Trophoblast cell (in vitro differentiated cells and primary cell): ENCODE measurements at regions not wholly inside any gene's neighbourhood (a gene's known extent, or its start where the extent isn't known, plus 50 kb on each side); places are given as distances from the start of the nearest gene placed in this dataset.

Experiments
- DNase-seq, 2 donors: peaks; one replicate each; pipeline ENCODE4 v3.0.0-alpha.2; 2016
- H2AFZ ChIP-seq: 2 replicates; pipeline ENCODE4 v1.6.1; 2013; ENCODE audit warnings: low read length, moderate library complexity, mild to moderate bottlenecking; ENCODE audit not compliant: insufficient read depth, poor library complexity
- H2AK5ac ChIP-seq: 2 replicates; pipeline ENCODE4 v1.6.1; 2013; ENCODE audit warnings: mild to moderate bottlenecking, low read length
- H2BK120ac ChIP-seq: 2 replicates; pipeline ENCODE4 v1.6.1; 2013; ENCODE audit warnings: low read length, mild to moderate bottlenecking, moderate library complexity; ENCODE audit not compliant: insufficient read depth, poor library complexity
- H2BK12ac ChIP-seq: 2 replicates; pipeline ENCODE4 v1.6.1; 2013; ENCODE audit warnings: mild to moderate bottlenecking, low read length, moderate library complexity
- H2BK5ac ChIP-seq: 2 replicates; pipeline ENCODE4 v1.6.1; 2013; ENCODE audit warnings: low read length, low read depth, moderate library complexity, mild to moderate bottlenecking; ENCODE audit not compliant: poor library complexity
- H3K14ac ChIP-seq: 2 replicates; pipeline ENCODE4 v1.6.1; 2013; ENCODE audit warnings: mild to moderate bottlenecking, low read length
- H3K18ac ChIP-seq: 2 replicates; pipeline ENCODE4 v1.6.1; 2013; ENCODE audit warnings: mild to moderate bottlenecking, low read length
- H3K23ac ChIP-seq: 2 replicates; pipeline ENCODE4 v1.6.1; 2013; ENCODE audit warnings: low read length
- H3K27ac ChIP-seq: 2 replicates; pipeline ENCODE4 v1.5.1; 2013; ENCODE audit warnings: low read depth, mild to moderate bottlenecking, inconsistent platforms, low read length, moderate library complexity
- H3K27me3 ChIP-seq: 2 replicates; pipeline ENCODE4 v1.6.1; 2013; ENCODE audit warnings: inconsistent platforms, mild to moderate bottlenecking, low read length, moderate library complexity; ENCODE audit not compliant: insufficient read depth
- H3K36me3 ChIP-seq, 2 experiments: 1 replicate in 1 of 2; 2 replicates in 1 of 2; pipeline ENCODE4 v1.6.1; 2013; ENCODE audit warnings: low read length in 2 of 2, mild to moderate bottlenecking in 2 of 2, moderate library complexity in 1 of 2; ENCODE audit not compliant: insufficient read depth in 2 of 2, control insufficient read depth in 1 of 2
- H3K4ac ChIP-seq: 2 replicates; pipeline ENCODE4 v1.6.1; 2013; ENCODE audit warnings: low read depth, mild to moderate bottlenecking, low read length, moderate library complexity
- H3K4me1 ChIP-seq, 2 experiments: 1 replicate in 1 of 2; 2 replicates in 1 of 2; pipeline ENCODE4 v1.6.1; 2013; ENCODE audit warnings: low read length in 2 of 2, mild to moderate bottlenecking in 2 of 2, moderate library complexity in 1 of 2; ENCODE audit not compliant: insufficient read depth in 2 of 2, control insufficient read depth in 1 of 2
- H3K4me2 ChIP-seq: 2 replicates; pipeline ENCODE4 v1.6.1; 2013; ENCODE audit warnings: inconsistent platforms, mild to moderate bottlenecking, low read length, moderate library complexity
- H3K4me3 ChIP-seq: 2 replicates; pipeline ENCODE4 v1.5.1; 2013; ENCODE audit warnings: mild to moderate bottlenecking, low read depth, low read length, inconsistent platforms
- H3K79me1 ChIP-seq: one replicate; pipeline ENCODE4 v1.6.1; 2013; ENCODE audit warnings: low read length
- H3K79me2 ChIP-seq: 2 replicates; pipeline ENCODE4 v1.6.1; 2013; ENCODE audit warnings: low read length, mild to moderate bottlenecking; ENCODE audit not compliant: control insufficient read depth, insufficient read depth, poor library complexity
- H3K9ac ChIP-seq: 2 replicates; pipeline ENCODE4 v1.6.1; 2013; ENCODE audit warnings: mild to moderate bottlenecking, low read length
- H3K9me3 ChIP-seq: 2 replicates; pipeline ENCODE4 v1.6.1; 2013; ENCODE audit warnings: low read depth, mild to moderate bottlenecking, control low read depth, inconsistent platforms, low read length; ENCODE audit not compliant: insufficient read depth
- H4K12ac ChIP-seq: 2 replicates; pipeline ENCODE4 v1.6.1; 2013; ENCODE audit warnings: low read depth, mild to moderate bottlenecking, low read length, moderate library complexity
- H4K8ac ChIP-seq: 2 replicates; pipeline ENCODE4 v1.6.1; 2013; ENCODE audit warnings: low read depth, mild to moderate bottlenecking, low read length, moderate library complexity
- H4K91ac ChIP-seq: one replicate; pipeline ENCODE4 v1.6.1; 2013; ENCODE audit warnings: low read depth, mild to moderate bottlenecking, low read length, moderate library complexity
- WGBS: extraction: QIAGEN DNeasy Blood & Tissue Kit; methylation state at CpG from one replicate; pipeline ENCODE4 v1.1.7; 2013; ENCODE audit warnings: missing lambda C conversion rate; ENCODE audit not compliant: insufficient read length, insufficient coverage; ENCODE audit errors: extremely low coverage; 5-methylcytosine and 5-hydroxymethylcytosine counted together

DNA sequence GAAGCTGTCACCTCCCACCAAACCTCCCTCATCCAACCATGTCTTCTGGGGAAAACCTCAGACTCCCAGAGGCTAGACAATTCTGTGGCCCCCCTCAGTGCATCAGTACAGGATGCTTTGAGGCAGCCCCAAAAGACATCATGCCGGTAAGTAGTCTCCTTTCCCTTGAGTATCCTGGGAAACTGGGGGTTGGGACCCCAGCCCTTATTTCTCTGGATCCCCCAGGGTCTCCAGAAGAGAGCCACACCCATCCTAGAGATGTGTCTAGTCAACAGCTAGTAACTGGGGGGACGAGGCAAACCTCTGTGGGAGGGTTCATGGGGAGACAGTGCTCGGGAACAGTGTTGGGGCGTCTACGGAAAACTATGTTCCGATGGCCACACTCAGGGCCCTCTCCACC is 974.2 kb upstream of the TMEM132C start:
- Histone ChIP-seq H3K18ac (no peak overlapping the region), H2AFZ (no peak overlapping the region), H4K12ac (no peak overlapping the region), H3K27me3 (no peaks in the 10 kb centered on the region), H3K4me3 (no peak overlapping the region), H3K4me1 (no peaks in the 10 kb centered on the region), H2BK120ac (no peak overlapping the region), H3K36me3 (no peaks in the 10 kb centered on the region), H3K9ac (no peak overlapping the region), H3K79me2 (no peaks in the 10 kb centered on the region), H3K4me2 (no peak overlapping the region), H2BK12ac (no peak overlapping the region), H2BK5ac (no peak overlapping the region), H3K27ac (no peak overlapping the region), H3K4ac (no peak overlapping the region), H4K91ac (no peak overlapping the region), H3K23ac (no peak overlapping the region), H3K14ac (no peak overlapping the region), H3K79me1 (no peaks in the 10 kb centered on the region), H3K9me3 (peaks cover 2% of the 10 kb centered on the region), H4K8ac (no peak overlapping the region), H2AK5ac (no peak overlapping the region)
- WGBS = no CpG with 5 or more reads among the region's 6 CpGs
- DNase-seq = no peak

GRCh38 chr12:127293507-127294310 is 973.3 kb upstream of the TMEM132C start:
- Histone ChIP-seq H2AK5ac (no peak overlapping the region), H3K79me1 (no peaks in the 10 kb centered on the region), H2AFZ (no peak overlapping the region), H4K91ac (no peak overlapping the region), H3K9ac (no peak overlapping the region), H3K4ac (no peak overlapping the region), H3K23ac (no peak overlapping the region), H3K36me3 (no peaks in the 10 kb centered on the region), H3K9me3 (peaks cover 2% of the 10 kb centered on the region), H3K27ac (no peak overlapping the region), H3K18ac (no peak overlapping the region), H3K79me2 (no peaks in the 10 kb centered on the region), H3K27me3 (no peaks in the 10 kb centered on the region), H2BK5ac (no peak overlapping the region), H4K8ac (no peak overlapping the region), H3K4me1 (no peaks in the 10 kb centered on the region), H2BK12ac (no peak overlapping the region), H3K4me3 (no peak overlapping the region), H3K4me2 (no peak overlapping the region), H4K12ac (no peak overlapping the region), H3K14ac (no peak overlapping the region), H2BK120ac (no peak overlapping the region)
- peak; percentile 2 to 41 for DNase-seq
- WGBS = no CpG with 5 or more reads among the region's 13 CpGs

DNA sequence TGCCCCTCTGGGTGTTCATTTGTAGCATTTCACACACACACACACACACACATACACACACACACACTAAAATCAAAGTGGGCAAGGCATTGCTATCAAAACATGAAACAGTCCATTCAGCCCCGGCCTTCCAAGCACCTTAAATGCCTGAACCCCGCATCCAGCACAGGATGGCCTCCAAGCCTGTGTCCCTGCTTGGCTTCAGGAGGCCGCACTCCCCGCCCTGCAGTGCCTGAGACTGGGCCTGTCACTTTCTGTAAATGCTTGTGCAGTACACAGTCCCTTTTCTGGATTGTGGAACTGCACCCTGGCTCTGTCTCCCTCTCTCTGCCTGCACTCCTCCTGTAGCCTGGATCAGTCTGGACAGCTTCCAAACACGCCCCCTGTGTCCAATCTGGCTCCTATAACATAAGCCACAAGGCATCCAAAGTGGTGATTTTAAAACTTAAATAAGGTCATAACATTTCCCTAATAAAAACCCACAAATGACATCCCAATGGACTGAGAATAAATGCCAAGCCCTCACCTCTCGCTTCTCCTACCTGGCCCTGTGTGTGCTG is 972.2 kb upstream of the TMEM132C start:
- Histone ChIP-seq H2BK12ac (no peak overlapping the region), H3K14ac (no peak overlapping the region), H3K27ac (no peak overlapping the region), H2BK120ac (no peak overlapping the region), H4K8ac (no peak overlapping the region), H2AK5ac (no peak overlapping the region), H3K4me1 (no peaks in the 10 kb centered on the region), H3K23ac (no peak overlapping the region), H3K9ac (no peak overlapping the region), H3K79me2 (no peaks in the 10 kb centered on the region), H3K4ac (no peak overlapping the region), H4K12ac (no peak overlapping the region), H2BK5ac (no peak overlapping the region), H3K36me3 (no peaks in the 10 kb centered on the region), H3K27me3 (no peaks in the 10 kb centered on the region), H2AFZ (no peak overlapping the region), H4K91ac (no peak overlapping the region), H3K4me2 (no peak overlapping the region), H3K4me3 (no peak overlapping the region), H3K9me3 (peaks cover 2% of the 10 kb centered on the region), H3K18ac (no peak overlapping the region), H3K79me1 (no peaks in the 10 kb centered on the region)
- no peak for DNase-seq
- no CpG with 5 or more reads among the region's 6 CpGs for WGBS

DNA sequence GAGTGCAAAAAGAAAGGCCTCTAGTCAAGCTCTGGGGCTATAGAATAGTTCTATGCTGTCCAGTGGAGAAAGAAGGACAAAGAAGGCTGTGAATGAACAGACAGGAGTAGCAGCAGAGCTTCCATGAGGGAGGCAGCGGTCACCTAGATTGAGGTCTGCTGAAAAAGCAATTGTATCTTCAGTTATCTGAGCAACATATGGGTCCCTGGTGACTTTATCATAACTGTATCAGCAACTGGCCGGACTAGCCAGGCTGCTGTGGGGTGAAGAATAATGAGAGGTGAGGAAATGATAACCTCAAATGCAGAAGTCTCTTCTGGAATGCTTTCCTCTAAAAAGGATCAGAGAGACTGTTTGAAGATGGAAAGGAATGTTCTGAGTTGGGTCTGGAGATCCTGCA is 971.3 kb upstream of the TMEM132C start:
- Histone ChIP-seq H2BK12ac (no peak overlapping the region), H3K27me3 (no peaks in the 10 kb centered on the region), H3K27ac (no peak overlapping the region), H3K4ac (no peak overlapping the region), H4K8ac (no peak overlapping the region), H2AK5ac (no peak overlapping the region), H3K23ac (no peak overlapping the region), H4K12ac (no peak overlapping the region), H3K79me1 (no peaks in the 10 kb centered on the region), H3K18ac (no peak overlapping the region), H3K4me3 (no peak overlapping the region), H3K36me3 (no peaks in the 10 kb centered on the region), H2AFZ (no peak overlapping the region), H3K4me2 (no peak overlapping the region), H3K14ac (no peak overlapping the region), H4K91ac (no peak overlapping the region), H3K79me2 (no peaks in the 10 kb centered on the region), H3K9me3 (peaks cover 7% of the 10 kb centered on the region), H3K4me1 (no peaks in the 10 kb centered on the region), H2BK5ac (no peak overlapping the region), H2BK120ac (no peak overlapping the region), H3K9ac (no peak overlapping the region)
- WGBS = no CpG with 5 or more reads among the region's 2 CpGs
- no peak for DNase-seq
